HG03354 (cell line): ENCODE measurements at regions not wholly inside any gene's neighbourhood (a gene's known extent, or its start where the extent isn't known, plus 50 kb on each side); places are given as distances from the start of the nearest gene placed in this dataset.
"Not testable (repeated sequence)": the region's sequence is repeated elsewhere in the genome, so short reads cannot be mapped to it uniquely, and the experiment has no call there.

Experiments used
- ATAC-seq: cut with Tn5 transposase; IDR thresholded peaks from one replicate; pipeline ENCODE4 v1.9.1; 2021; ENCODE audit warnings: mild to moderate bottlenecking; ENCODE audit not compliant: unreplicated experiment, poor library complexity, severe bottlenecking

- ATAC-seq, result no peak
Observed at GRCh38 chr19:30278882-30279254, 93.3 kb upstream of the ZNF536 start.

- no peak for ATAC-seq
Observed at GRCh38 chr19:30280018-30280417, 92.2 kb upstream of the ZNF536 start.

- ATAC-seq, result no peak
Observed at GRCh38 chr19:30281906-30282305, 90.3 kb upstream of the ZNF536 start.

- no peak for ATAC-seq
Observed at GRCh38 chr19:30283556-30283955, 88.6 kb upstream of the ZNF536 start.

- no peak for ATAC-seq
Observed at GRCh38 chr19:30284209-30284608, 88.0 kb upstream of the ZNF536 start.

- ATAC-seq, result no peak
Observed at GRCh38 chr19:30284885-30285284, 87.3 kb upstream of the ZNF536 start.

- no peak for ATAC-seq
Observed at GRCh38 chr19:30286378-30286777, 85.8 kb upstream of the ZNF536 start.

GRCh38 chr19:30287259-30287658 is 84.9 kb upstream of the ZNF536 start:
- ATAC-seq, result no peak

GRCh38 chr19:30287973-30288372 is 84.2 kb upstream of the ZNF536 start:
- no peak for ATAC-seq

- no peak for ATAC-seq
Observed at GRCh38 chr19:30288911-30289310, 83.3 kb upstream of the ZNF536 start.

- no peak for ATAC-seq
Observed at GRCh38 chr19:30289336-30289735, 82.8 kb upstream of the ZNF536 start.

- not testable (repeated sequence) for ATAC-seq
Observed at GRCh38 chr19:30290805-30291204, 81.4 kb upstream of the ZNF536 start.

- ATAC-seq, result no peak
Observed at GRCh38 chr19:30293051-30293785, 79.0 kb upstream of the ZNF536 start.

- ATAC-seq, result no peak
Observed at GRCh38 chr19:30297969-30298368, 74.2 kb upstream of the ZNF536 start.

GRCh38 chr19:30303131-30303654 is 69.0 kb upstream of the ZNF536 start:
- ATAC-seq, result no peak

GRCh38 chr19:30304540-30304939 is 67.6 kb upstream of the ZNF536 start:
- no peak for ATAC-seq

- no peak for ATAC-seq
Observed at GRCh38 chr19:30305346-30306060, 66.7 kb upstream of the ZNF536 start.

GRCh38 chr19:30307191-30307974 is 64.8 kb upstream of the ZNF536 start:
- ATAC-seq, result no peak

- ATAC-seq, result no peak
Observed at GRCh38 chr19:30309176-30309575, 63.0 kb upstream of the ZNF536 start.

- no peak for ATAC-seq
Observed at GRCh38 chr19:30309905-30310601, 62.1 kb upstream of the ZNF536 start.
